Fibroblast of villous mesenchyme (primary cell): ENCODE measurements at regions not wholly inside any gene's neighbourhood (a gene's known extent, or its start where the extent isn't known, plus 50 kb on each side); places are given as distances from the start of the nearest gene placed in this dataset.

Experiments
- DNase-seq: peaks from one replicate; pipeline ENCODE4 v3.0.0-alpha.2; 2010; ENCODE audit warnings: low read depth
- H3K4me3 ChIP-seq: 2 replicates; pipeline ENCODE4 v1.5.1; 2011; ENCODE audit warnings: low read depth, mild to moderate bottlenecking, low read length
- CTCF ChIP-seq: IDR thresholded peaks from 2 replicates; pipeline ENCODE4 v1.5.1; 2012; ENCODE audit warnings: low read depth, mild to moderate bottlenecking, low read length; ENCODE audit not compliant: insufficient read depth

- DNase-seq = peak; percentile 75
- H3K4me3 ChIP-seq = no peak overlapping the region
- no peak for TF ChIP-seq CTCF
Measured at GRCh38 chr20:11144114-11144950, 470.5 kb upstream of the JAG1 start.

- no peak for TF ChIP-seq CTCF
- no peak overlapping the region for H3K4me3 ChIP-seq
- no peak for DNase-seq
Measured at GRCh38 chr20:11145616-11146015, 471.8 kb upstream of the JAG1 start.

GRCh38 chr20:11153819-11154218, 480.0 kb upstream of the JAG1 start:
- no peak for DNase-seq
- no peak for TF ChIP-seq CTCF
- no peak overlapping the region for H3K4me3 ChIP-seq

GRCh38 chr20:11155156-11155756, 481.5 kb upstream of the JAG1 start:
- TF ChIP-seq CTCF = no peak
- H3K4me3 ChIP-seq = no peak overlapping the region
- no peak for DNase-seq

GRCh38 chr20:11156922-11157321, 483.1 kb upstream of the JAG1 start:
- H3K4me3 ChIP-seq = no peak overlapping the region
- no peak for DNase-seq
- TF ChIP-seq CTCF = no peak

GRCh38 chr20:11158146-11158545, 484.3 kb upstream of the JAG1 start:
- H3K4me3 ChIP-seq = no peak overlapping the region
- DNase-seq = no peak
- no peak for TF ChIP-seq CTCF

- DNase-seq = no peak
- H3K4me3 ChIP-seq = no peak overlapping the region
- TF ChIP-seq CTCF = no peak
Measured at GRCh38 chr20:11158589-11158988, 484.8 kb upstream of the JAG1 start.
